ENCODE measurements at regions not wholly inside any gene's neighbourhood (a gene's known extent, or its start where the extent isn't known, plus 50 kb on each side); places are given as distances from the start of the nearest gene placed in this dataset.
"Not testable (repeated sequence)": the region's sequence is repeated elsewhere in the genome, so short reads cannot be mapped to it uniquely, and the experiment has no call there.

GRCh38 chrX:3914059-3914458 is 200.6 kb upstream of the PRKX start:
- H3K9me3 Mint-ChIP-seq; H3K27me3 Mint-ChIP-seq; H3K4me3 Mint-ChIP-seq; intact Hi-C loops (cut with micrococcal nuclease); H3K36me3 Mint-ChIP-seq (ENCODE audit: low read depth); H3K27ac Mint-ChIP-seq; H3K4me1 Mint-ChIP-seq (ENCODE audit: low read depth): not testable (repeated sequence)

GRCh38 chrX:3911012-3911411 is 197.6 kb upstream of the PRKX start:
- intact Hi-C loops (cut with micrococcal nuclease); H3K4me1 Mint-ChIP-seq (ENCODE audit: low read depth); H3K36me3 Mint-ChIP-seq (ENCODE audit: low read depth); H3K9me3 Mint-ChIP-seq; H3K27me3 Mint-ChIP-seq; H3K27ac Mint-ChIP-seq; H3K4me3 Mint-ChIP-seq: not testable (repeated sequence)

- H3K4me3 Mint-ChIP-seq; H3K27me3 Mint-ChIP-seq; H3K9me3 Mint-ChIP-seq; H3K36me3 Mint-ChIP-seq (ENCODE audit: low read depth); H3K4me1 Mint-ChIP-seq (ENCODE audit: low read depth); H3K27ac Mint-ChIP-seq; intact Hi-C loops (cut with micrococcal nuclease): not testable (repeated sequence)
Measured at GRCh38 chrX:3910611-3911010, 197.2 kb upstream of the PRKX start.

GRCh38 chrX:3905522-3906258 is 192.2 kb upstream of the PRKX start:
- H3K36me3 Mint-ChIP-seq (ENCODE audit: low read depth); H3K4me3 Mint-ChIP-seq; intact Hi-C loops (cut with micrococcal nuclease); H3K9me3 Mint-ChIP-seq; H3K27ac Mint-ChIP-seq; H3K27me3 Mint-ChIP-seq; H3K4me1 Mint-ChIP-seq (ENCODE audit: low read depth): not testable (repeated sequence)

- intact Hi-C loops (cut with micrococcal nuclease); H3K27ac Mint-ChIP-seq; H3K36me3 Mint-ChIP-seq (ENCODE audit: low read depth); H3K4me1 Mint-ChIP-seq (ENCODE audit: low read depth); H3K4me3 Mint-ChIP-seq; H3K27me3 Mint-ChIP-seq; H3K9me3 Mint-ChIP-seq: not testable (repeated sequence)
Measured at GRCh38 chrX:3902222-3902621, 188.8 kb upstream of the PRKX start.

- H3K27ac Mint-ChIP-seq; H3K4me1 Mint-ChIP-seq (ENCODE audit: low read depth); H3K9me3 Mint-ChIP-seq; H3K27me3 Mint-ChIP-seq; H3K36me3 Mint-ChIP-seq (ENCODE audit: low read depth); intact Hi-C loops (cut with micrococcal nuclease); H3K4me3 Mint-ChIP-seq: not testable (repeated sequence)
Measured at GRCh38 chrX:3896755-3897154, 183.3 kb upstream of the PRKX start.

DNA sequence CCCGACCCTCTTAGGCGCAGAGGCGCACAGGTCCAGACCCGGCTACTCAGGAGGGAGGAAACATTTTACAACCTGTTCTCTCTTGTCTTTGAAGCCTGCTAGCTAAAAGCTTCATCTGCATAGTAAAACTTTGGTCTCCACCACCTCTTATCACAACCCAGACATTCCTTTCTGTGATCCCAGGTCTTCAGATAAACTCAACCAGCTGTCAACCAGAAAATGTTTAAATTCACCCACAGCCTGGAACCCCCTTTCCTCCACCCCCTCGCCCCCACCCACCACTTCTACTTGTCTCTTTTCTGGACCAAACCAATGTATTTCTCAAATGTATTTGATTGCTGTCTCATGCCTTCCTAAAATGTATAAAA is 169.1 kb upstream of the PRKX start:
- H3K27ac Mint-ChIP-seq; H3K9me3 Mint-ChIP-seq; H3K4me3 Mint-ChIP-seq; H3K36me3 Mint-ChIP-seq (ENCODE audit: low read depth); H3K4me1 Mint-ChIP-seq (ENCODE audit: low read depth); H3K27me3 Mint-ChIP-seq; intact Hi-C loops (cut with micrococcal nuclease): not testable (repeated sequence)

GRCh38 chrX:3881898-3882552 is 168.6 kb upstream of the PRKX start:
- H3K27ac Mint-ChIP-seq; H3K4me3 Mint-ChIP-seq; H3K36me3 Mint-ChIP-seq (ENCODE audit: low read depth); H3K4me1 Mint-ChIP-seq (ENCODE audit: low read depth); H3K27me3 Mint-ChIP-seq; H3K9me3 Mint-ChIP-seq; intact Hi-C loops (cut with micrococcal nuclease): not testable (repeated sequence)

DNA sequence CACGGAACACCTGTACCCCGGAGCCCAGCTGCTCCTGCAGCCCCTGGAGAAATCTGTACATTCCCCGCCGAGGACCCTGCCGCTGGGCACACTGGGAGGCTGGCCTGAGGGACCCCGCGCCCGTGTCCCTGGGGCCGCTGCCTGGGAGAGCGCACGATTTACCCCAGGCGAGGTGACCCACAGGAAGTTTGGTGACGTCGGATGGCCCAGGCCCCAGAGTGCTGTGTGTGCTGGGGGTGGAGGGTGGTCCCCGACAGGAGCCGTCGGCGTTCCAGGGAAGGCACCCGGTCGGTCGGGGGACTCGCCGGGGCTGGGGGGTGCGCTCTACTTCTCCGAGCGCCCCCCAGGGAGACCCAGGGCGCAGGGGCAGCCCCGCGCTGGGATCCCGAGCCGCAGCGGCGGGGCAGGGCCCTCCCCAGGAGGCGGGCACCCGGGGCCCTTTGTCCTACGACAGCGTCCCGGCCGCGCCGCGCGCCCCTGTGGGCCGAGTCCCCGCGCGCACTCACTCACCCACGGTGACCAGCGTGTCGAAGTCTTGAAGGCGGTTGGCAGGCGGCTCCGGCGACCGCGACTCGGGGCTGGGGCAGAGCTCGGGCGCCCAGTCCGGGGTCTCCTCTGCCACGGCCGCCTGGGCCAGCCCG is 167.9 kb upstream of the PRKX start:
- H3K27me3 Mint-ChIP-seq; H3K27ac Mint-ChIP-seq; H3K9me3 Mint-ChIP-seq; H3K4me3 Mint-ChIP-seq; intact Hi-C loops (cut with micrococcal nuclease); H3K4me1 Mint-ChIP-seq (ENCODE audit: low read depth); H3K36me3 Mint-ChIP-seq (ENCODE audit: low read depth): not testable (repeated sequence)

DNA sequence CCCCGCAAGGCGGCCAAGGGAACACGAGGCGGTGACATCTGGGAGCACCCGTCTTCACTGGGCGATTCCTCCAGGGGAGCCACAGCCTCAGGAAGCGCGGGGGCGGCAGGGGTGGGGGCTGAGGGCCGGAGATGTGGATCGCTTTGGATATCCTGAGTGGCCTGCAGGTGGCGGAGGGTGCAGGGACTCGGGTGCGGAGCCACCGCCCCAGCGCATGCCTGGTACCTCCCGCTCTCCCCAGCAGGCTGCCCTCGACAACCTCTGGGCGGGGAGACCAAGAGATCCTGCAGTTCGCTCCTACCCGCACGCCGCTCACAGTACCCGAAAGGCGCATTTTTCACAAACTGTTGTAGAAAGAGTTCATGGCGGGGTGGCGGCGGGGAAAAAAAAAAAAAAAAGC is 162.9 kb upstream of the PRKX start:
- H3K4me1 Mint-ChIP-seq (ENCODE audit: low read depth); H3K27ac Mint-ChIP-seq; intact Hi-C loops (cut with micrococcal nuclease); H3K27me3 Mint-ChIP-seq; H3K4me3 Mint-ChIP-seq; H3K9me3 Mint-ChIP-seq; H3K36me3 Mint-ChIP-seq (ENCODE audit: low read depth): not testable (repeated sequence)

DNA sequence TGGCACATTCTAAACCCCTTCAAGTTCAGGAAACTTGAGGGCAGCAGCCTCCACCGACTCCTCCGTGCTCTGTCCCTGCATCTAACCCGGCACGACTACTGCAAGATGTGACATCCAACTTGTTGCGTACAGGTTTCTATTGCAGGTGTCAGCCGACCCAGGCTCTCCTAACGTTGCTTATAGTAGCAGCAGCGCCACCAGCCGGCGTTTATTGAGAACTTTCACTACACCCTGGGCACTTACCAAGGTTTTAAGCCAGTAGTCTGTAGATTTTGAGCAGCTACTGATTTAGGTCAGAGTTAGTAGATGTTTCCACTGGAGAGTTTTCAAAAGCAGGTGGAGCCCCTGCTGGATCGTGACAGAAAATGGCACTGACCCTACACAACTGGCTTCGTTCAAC is 162.2 kb upstream of the PRKX start:
- H3K4me3 Mint-ChIP-seq; H3K27ac Mint-ChIP-seq; H3K9me3 Mint-ChIP-seq; H3K4me1 Mint-ChIP-seq (ENCODE audit: low read depth); H3K36me3 Mint-ChIP-seq (ENCODE audit: low read depth); H3K27me3 Mint-ChIP-seq; intact Hi-C loops (cut with micrococcal nuclease): not testable (repeated sequence)

DNA sequence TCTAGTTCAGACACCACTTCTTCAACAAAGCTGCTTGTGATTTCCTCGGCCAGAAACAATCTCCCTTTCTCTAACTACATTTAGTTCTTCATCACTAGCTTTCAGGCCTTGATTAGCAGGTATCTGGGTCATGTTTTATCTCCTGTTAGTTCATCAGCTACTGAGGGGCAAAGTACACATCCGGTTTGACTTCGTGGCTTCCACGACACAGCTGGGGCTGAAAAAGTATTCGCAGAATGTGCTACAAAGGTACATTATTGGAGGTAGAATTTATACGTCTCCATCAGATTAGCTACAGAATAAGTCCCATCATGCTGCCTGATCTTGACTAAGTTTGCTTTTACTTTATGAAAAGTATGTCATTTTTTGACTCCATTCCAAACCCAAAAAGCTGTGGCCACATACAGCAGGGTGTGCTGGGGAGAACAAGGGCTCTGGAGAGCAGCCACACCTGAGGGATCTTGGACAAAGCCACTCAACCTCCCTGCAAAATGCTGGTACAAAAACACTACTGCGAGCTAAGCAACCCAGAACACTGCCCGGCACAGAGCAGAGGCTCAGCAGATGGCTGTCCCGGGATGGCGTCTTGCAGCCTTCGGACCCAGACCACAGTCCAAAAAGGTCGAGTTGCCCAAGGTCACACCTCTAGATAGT is 158.9 kb upstream of the PRKX start:
- not testable (repeated sequence) for H3K27me3 Mint-ChIP-seq

DNA sequence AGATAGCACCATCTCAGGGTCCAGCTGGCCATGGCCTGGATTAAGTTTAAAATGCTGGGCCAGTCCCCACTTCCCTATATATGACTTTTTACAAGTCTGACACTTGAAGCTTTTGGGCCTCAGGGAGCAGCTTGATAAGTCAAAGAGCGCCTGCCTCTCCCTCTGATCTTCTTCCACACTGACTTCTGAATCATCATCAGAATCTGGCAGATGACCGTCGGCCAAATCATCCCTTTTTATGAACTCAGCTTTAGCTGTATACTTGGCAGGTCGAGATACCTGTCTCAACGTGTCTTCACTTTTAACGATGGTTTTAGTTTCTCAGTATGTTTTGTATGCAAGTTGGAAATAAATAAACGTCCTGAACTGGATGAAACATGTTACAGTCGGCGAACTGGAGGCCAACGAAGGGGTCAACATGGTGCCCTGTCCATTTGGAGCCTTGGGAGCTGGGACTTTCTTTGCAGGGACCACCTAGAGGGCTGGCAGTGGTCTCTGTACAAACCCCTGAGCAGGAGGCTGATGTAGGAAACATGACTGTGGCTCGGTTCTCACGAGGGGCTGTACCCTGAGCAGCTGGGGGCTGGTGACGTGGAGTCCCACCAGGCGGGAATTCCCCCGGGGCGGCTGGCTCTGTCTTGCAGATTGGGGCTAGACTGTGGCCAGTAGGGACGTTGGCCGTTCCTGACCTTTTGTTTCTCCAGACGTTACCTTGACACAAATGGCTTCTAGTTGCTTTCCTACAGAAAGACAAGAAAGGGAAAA is 153.8 kb upstream of the PRKX start:
- H3K36me3 Mint-ChIP-seq (ENCODE audit: low read depth); H3K4me3 Mint-ChIP-seq; H3K9me3 Mint-ChIP-seq; H3K4me1 Mint-ChIP-seq (ENCODE audit: low read depth); H3K27me3 Mint-ChIP-seq; H3K27ac Mint-ChIP-seq; intact Hi-C loops (cut with micrococcal nuclease): not testable (repeated sequence)

More for the DNA sequence above, 158.9 kb upstream of the PRKX start:
- H3K4me1 Mint-ChIP-seq (ENCODE audit: low read depth); H3K27ac Mint-ChIP-seq; H3K4me3 Mint-ChIP-seq; intact Hi-C loops (cut with micrococcal nuclease); H3K36me3 Mint-ChIP-seq (ENCODE audit: low read depth); H3K9me3 Mint-ChIP-seq: not testable (repeated sequence)

DNA sequence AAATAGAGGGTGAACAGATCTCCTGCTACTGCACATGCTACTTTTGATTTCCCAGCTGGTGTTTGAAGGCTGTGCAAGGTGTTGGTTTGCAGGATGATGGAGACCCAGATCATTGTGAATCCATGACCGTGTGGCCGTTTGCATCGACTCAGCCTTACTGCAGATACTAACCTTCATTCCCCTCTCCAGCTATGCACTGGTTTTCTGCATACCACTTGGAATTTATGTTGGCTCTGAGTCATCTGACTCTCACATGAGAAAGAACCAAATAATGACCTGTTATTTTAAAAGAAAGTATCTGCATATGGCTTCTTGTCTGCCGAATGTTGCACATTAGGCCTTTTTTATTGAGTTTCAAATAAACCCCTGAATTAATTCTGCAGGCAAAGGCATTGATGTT is 144.9 kb upstream of the PRKX start:
- intact Hi-C loops (cut with micrococcal nuclease); H3K4me3 Mint-ChIP-seq; H3K9me3 Mint-ChIP-seq; H3K27me3 Mint-ChIP-seq; H3K4me1 Mint-ChIP-seq (ENCODE audit: low read depth); H3K27ac Mint-ChIP-seq; H3K36me3 Mint-ChIP-seq (ENCODE audit: low read depth): not testable (repeated sequence)
